ENCODE measurements at regions not wholly inside any gene's neighbourhood (a gene's known extent, or its start where the extent isn't known, plus 50 kb on each side); places are given as distances from the start of the nearest gene placed in this dataset.

GRCh38 chr17:14481664-14482063 lies 180.8 kb downstream of the HS3ST3B1 start:
- H3K36me3 Mint-ChIP-seq (ENCODE audit: insufficient read depth, unreplicated experiment): no peaks in the 10 kb centered on the region
- CTCF ChIA-PET: interaction anchor here (1.2 kb wide), 1 partner anchor 19 kb away, joined by 3 read pairs; no protein-coding TSS in a partner anchor

DNA sequence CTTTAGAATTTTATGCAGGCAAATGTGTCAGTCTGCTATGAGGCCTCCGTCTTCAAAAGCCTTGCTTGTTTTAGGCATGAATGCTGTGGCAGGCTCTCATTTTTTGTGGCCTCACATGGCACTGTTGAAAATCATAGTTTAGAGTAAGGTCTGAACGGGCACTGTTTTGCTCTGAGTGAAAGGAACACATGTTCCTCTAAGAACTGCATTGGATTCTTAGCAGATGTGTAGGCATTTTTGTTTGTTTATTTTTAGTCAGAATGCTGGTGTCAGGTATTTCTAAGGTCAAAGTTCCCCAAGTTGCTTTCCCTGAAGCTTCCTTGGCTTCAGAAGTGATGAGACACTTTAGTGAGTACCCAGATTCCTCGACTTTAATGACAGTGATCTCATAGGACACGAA lies 173.7 kb downstream of the HS3ST3B1 start:
- intact Hi-C loops (cut with micrococcal nuclease; ENCODE audit: unreplicated experiment): no loop called here
- no TSS peak for BruUV-seq (replicated peaks)
- TF ChIP-seq CTCF (IDR thresholded peaks at IDR 0.05; ENCODE audit: unreplicated experiment): no peak

More at GRCh38 chr17:14481664-14482063, 180.8 kb downstream of the HS3ST3B1 start:
- Mint-ChIP-seq H3K9me3 (ENCODE audit: low read depth, unreplicated experiment) (peaks cover 17% of the 10 kb centered on the region), H3K4me1 (ENCODE audit: low read depth, unreplicated experiment) (no peaks in the 10 kb centered on the region), H3K27ac (ENCODE audit: unreplicated experiment) (no peak overlapping the region), H3K4me3 (ENCODE audit: low read depth, unreplicated experiment) (no peak overlapping the region), H3K27me3 (ENCODE audit: unreplicated experiment) (no peaks in the 10 kb centered on the region)
- DNase-seq: no peak
- no peak for TF ChIP-seq CTCF (IDR thresholded peaks at IDR 0.05; ENCODE audit: unreplicated experiment)
- no TSS peak for BruUV-seq (replicated peaks)
- intact Hi-C loops (cut with micrococcal nuclease; ENCODE audit: unreplicated experiment): no loop called here

DNA sequence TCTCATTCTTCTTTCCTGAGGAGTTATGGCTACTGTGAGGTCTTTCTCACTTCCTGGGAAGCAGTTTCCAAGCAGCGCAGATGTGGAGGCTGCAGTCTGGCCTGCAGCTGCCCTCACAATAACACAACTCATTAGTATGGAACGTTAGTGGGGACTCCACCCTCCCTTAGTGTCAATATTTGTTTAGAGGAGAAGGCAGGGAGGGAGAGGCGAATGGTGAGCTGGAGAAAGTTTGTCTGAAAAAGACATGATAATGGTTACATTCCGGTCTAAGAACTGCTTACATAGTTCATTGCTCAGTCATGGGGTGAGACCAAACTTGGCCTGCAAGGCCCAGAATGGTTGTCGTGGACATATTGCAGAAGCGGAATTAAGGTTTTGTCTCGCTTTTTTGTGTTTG lies 170.2 kb downstream of the HS3ST3B1 start:
- peaks cover 14% of the 10 kb centered on the region for H3K9me3 Mint-ChIP-seq (ENCODE audit: low read depth, unreplicated experiment)
- H3K4me1 Mint-ChIP-seq (ENCODE audit: low read depth, unreplicated experiment): no peaks in the 10 kb centered on the region
- H3K36me3 Mint-ChIP-seq (ENCODE audit: insufficient read depth, unreplicated experiment): no peaks in the 10 kb centered on the region
- no peak overlapping the region for H3K27ac Mint-ChIP-seq (ENCODE audit: unreplicated experiment)
- H3K4me3 Mint-ChIP-seq (ENCODE audit: low read depth, unreplicated experiment): no peak overlapping the region
- no peak for TF ChIP-seq CTCF (IDR thresholded peaks at IDR 0.05; ENCODE audit: unreplicated experiment)
- CTCF ChIA-PET: no interaction called here
- H3K27me3 Mint-ChIP-seq (ENCODE audit: unreplicated experiment): no peaks in the 10 kb centered on the region
- no peak for DNase-seq
- no TSS peak for BruUV-seq (replicated peaks)
- intact Hi-C loops (cut with micrococcal nuclease; ENCODE audit: unreplicated experiment): no loop called here

More for the DNA sequence above, 173.7 kb downstream of the HS3ST3B1 start:
- Mint-ChIP-seq H3K4me1 (ENCODE audit: low read depth, unreplicated experiment) (no peaks in the 10 kb centered on the region), H3K27me3 (ENCODE audit: unreplicated experiment) (no peaks in the 10 kb centered on the region), H3K4me3 (ENCODE audit: low read depth, unreplicated experiment) (no peak overlapping the region), H3K36me3 (ENCODE audit: insufficient read depth, unreplicated experiment) (no peaks in the 10 kb centered on the region), H3K27ac (ENCODE audit: unreplicated experiment) (no peak overlapping the region), H3K9me3 (ENCODE audit: low read depth, unreplicated experiment) (peaks cover 21% of the 10 kb centered on the region)
- DNase-seq: no peak
- CTCF ChIA-PET: no interaction called here

DNA sequence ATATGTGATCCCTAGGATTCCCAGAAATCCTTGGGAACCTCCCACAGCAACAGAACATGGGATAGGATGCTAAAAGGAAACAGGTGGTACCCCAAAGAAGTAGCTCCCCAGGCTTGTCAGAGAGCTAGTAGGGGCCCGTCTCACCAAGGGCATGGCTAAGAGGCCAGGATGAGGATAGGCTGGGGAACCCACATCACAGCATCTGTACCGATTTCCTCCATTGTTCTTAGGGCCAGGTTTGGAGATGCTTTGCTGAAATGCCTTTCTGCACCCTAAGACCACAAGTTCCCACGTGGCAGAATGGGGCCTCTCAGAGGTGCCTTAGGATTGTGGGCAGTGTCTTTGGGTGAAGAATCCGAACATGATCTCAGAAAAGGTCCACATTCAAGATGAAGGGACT lies 169.5 kb downstream of the HS3ST3B1 start:
- intact Hi-C loops (cut with micrococcal nuclease; ENCODE audit: unreplicated experiment): no loop called here
- TF ChIP-seq CTCF (IDR thresholded peaks at IDR 0.05; ENCODE audit: unreplicated experiment): no peak
- no peaks in the 10 kb centered on the region for H3K36me3 Mint-ChIP-seq (ENCODE audit: insufficient read depth, unreplicated experiment)
- peaks cover 14% of the 10 kb centered on the region for H3K9me3 Mint-ChIP-seq (ENCODE audit: low read depth, unreplicated experiment)
- no peak overlapping the region for H3K27ac Mint-ChIP-seq (ENCODE audit: unreplicated experiment)
- BruUV-seq (replicated peaks): no TSS peak
- no peak overlapping the region for H3K4me3 Mint-ChIP-seq (ENCODE audit: low read depth, unreplicated experiment)
- H3K4me1 Mint-ChIP-seq (ENCODE audit: low read depth, unreplicated experiment): no peaks in the 10 kb centered on the region
- CTCF ChIA-PET: no interaction called here
- no peak for DNase-seq
- H3K27me3 Mint-ChIP-seq (ENCODE audit: unreplicated experiment): no peaks in the 10 kb centered on the region

All from Calu3 (cell line).